PFSK-1 (cell line): ENCODE measurements at regions not wholly inside any gene's neighbourhood (a gene's known extent, or its start where the extent isn't known, plus 50 kb on each side); places are given as distances from the start of the nearest gene placed in this dataset.

Experiments
- FOXP2 ChIP-seq: optimal IDR thresholded peaks from 2 replicates; pipeline ENCODE3; 2011; ENCODE audit warnings: borderline replicate concordance, control low read depth, inconsistent platforms; ENCODE audit not compliant: insufficient read depth; ENCODE audit errors: extremely low read length, extremely low read depth
- POLR2AphosphoS5 ChIP-seq: IDR thresholded peaks from 2 replicates; pipeline ENCODE4 v1.6.1; 2012; ENCODE audit warnings: low read depth, mild to moderate bottlenecking, control low read depth, low read length, moderate library complexity
- REST ChIP-seq, 2 experiments: IDR thresholded peaks; 2 replicates each; pipeline versions ENCODE4 v1.6.1 to v1.8.0; 2011 to 2012; ENCODE audit warnings: low read depth in 2 of 2, low read length in 2 of 2, control low read depth in 1 of 2, inconsistent platforms in 1 of 2, mild to moderate bottlenecking in 1 of 2, moderate library complexity in 1 of 2; ENCODE audit not compliant: insufficient read depth in 1 of 2
- SIN3A ChIP-seq: IDR thresholded peaks from 2 replicates; pipeline ENCODE4 v1.6.1; 2012; ENCODE audit warnings: mild to moderate bottlenecking, low read length, moderate library complexity, borderline replicate concordance; ENCODE audit not compliant: insufficient read depth
- TAF1 ChIP-seq: IDR thresholded peaks from 2 replicates; pipeline ENCODE4 v1.6.1; 2012; ENCODE audit warnings: low read length, control low read depth, borderline replicate concordance; ENCODE audit not compliant: insufficient read depth

GRCh38 chr6:128586095-128586494 is 65.7 kb upstream of the PTPRK start:
- TF ChIP-seq POLR2AphosphoS5 (no peak), REST (IDR thresholded peaks at IDR 0.05; ENCODE audit: insufficient read depth in 1 of 2, low read depth in 2 of 2, low read length in 2 of 2) (no peak), TAF1 (no peak), SIN3A (no peak), FOXP2 (no peak)
